ENCODE measurements at regions not wholly inside any gene's neighbourhood (a gene's known extent, or its start where the extent isn't known, plus 50 kb on each side); places are given as distances from the start of the nearest gene placed in this dataset.
"Not testable (repeated sequence)": the region's sequence is repeated elsewhere in the genome, so short reads cannot be mapped to it uniquely, and the experiment has no call there.

DNA sequence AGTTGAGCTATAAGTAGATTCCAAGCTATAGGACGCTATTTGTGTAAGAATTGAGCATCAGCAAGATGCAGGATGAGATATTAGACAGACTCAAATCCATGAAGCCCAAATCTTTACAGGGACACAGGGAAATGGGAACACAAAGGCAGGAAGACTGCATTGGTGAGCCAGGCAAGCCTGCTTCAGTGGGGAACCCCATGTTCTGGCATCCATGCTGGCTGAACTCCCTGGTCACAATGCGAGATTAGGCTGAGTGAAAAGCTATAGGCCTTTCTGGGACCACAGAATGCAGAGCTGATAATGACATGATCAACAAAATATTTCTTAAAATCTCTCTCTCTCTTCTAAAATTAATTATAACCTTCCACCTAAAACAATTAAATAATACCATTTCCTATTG, 170.5 kb downstream of the CDC14C start:
- H3K36me3 ChIP-seq (ENCODE audit: control insufficient read depth in 2 of 2, insufficient read depth in 2 of 2, low read length in 1 of 2): no peaks in the 10 kb centered on the region
- no peak overlapping the region for H3K4me3 ChIP-seq (ENCODE audit: low read depth in 1 of 2, low read length in 2 of 2)
- H3K27me3 ChIP-seq (ENCODE audit: control insufficient read depth in 1 of 2, insufficient read depth in 2 of 2, low read length in 2 of 2): no peaks in the 10 kb centered on the region
- WGBS, 2 donors: 85% methylated on average over 2 of the region's 2 CpGs
- no peak overlapping the region for H3K27ac ChIP-seq (ENCODE audit: low read depth in 2 of 2, low read length in 1 of 2)
- no peaks in the 10 kb centered on the region for H3K9me3 ChIP-seq (ENCODE audit: control insufficient read depth in 2 of 2, insufficient read depth in 1 of 2, low read depth in 1 of 2, low read length in 1 of 2)
- no peaks in the 10 kb centered on the region for H3K4me1 ChIP-seq (ENCODE audit: control insufficient read depth in 2 of 2, insufficient read depth in 2 of 2, low read length in 1 of 2)

DNA sequence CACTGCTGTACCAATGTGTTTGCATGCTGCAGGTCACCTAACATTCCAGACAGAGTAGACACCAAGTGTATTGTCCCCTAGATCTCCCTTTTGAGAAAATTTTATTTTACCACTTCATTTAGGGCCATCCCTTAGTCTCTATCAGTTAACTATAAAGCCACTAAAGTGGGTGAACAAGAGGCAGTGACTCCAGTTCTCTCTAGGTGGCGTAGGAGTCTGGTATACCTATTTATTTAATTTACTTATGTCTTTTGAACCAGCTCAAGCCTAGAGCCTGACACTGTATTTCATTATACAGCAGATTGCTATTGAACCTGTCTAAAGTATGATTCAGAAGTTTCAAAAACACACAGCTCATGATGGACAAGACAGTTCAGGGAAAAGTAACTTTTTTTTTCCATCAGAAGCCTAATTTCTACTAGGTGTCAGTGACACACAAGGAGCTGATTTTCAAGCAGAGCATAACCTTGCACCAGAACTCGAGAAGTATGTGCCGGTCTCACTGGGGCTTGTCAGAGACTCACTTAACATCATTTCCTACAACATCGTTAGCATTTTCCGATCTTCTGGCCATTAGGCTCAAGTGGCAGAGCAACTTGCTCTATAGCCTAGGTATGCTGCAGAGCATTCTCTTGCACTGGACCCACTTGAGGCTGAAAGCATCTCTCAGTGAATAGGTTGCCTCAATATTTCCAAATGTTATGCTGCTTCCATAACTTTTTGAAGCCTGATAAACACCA, 175.4 kb downstream of the CDC14C start:
- no peaks in the 10 kb centered on the region for H3K9me3 ChIP-seq (ENCODE audit: control insufficient read depth in 2 of 2, insufficient read depth in 1 of 2, low read depth in 1 of 2, low read length in 1 of 2)
- no peak overlapping the region for H3K4me3 ChIP-seq (ENCODE audit: low read depth in 1 of 2, low read length in 2 of 2)
- WGBS, 2 donors: 83 to 85% methylated on average over 5 of the region's 5 CpGs
- H3K36me3 ChIP-seq (ENCODE audit: control insufficient read depth in 2 of 2, insufficient read depth in 2 of 2, low read length in 1 of 2): no peaks in the 10 kb centered on the region
- H3K27me3 ChIP-seq (ENCODE audit: control insufficient read depth in 1 of 2, insufficient read depth in 2 of 2, low read length in 2 of 2): no peaks in the 10 kb centered on the region
- H3K27ac ChIP-seq (ENCODE audit: low read depth in 2 of 2, low read length in 1 of 2): no peak overlapping the region
- H3K4me1 ChIP-seq (ENCODE audit: control insufficient read depth in 2 of 2, insufficient read depth in 2 of 2, low read length in 1 of 2): no peaks in the 10 kb centered on the region

DNA sequence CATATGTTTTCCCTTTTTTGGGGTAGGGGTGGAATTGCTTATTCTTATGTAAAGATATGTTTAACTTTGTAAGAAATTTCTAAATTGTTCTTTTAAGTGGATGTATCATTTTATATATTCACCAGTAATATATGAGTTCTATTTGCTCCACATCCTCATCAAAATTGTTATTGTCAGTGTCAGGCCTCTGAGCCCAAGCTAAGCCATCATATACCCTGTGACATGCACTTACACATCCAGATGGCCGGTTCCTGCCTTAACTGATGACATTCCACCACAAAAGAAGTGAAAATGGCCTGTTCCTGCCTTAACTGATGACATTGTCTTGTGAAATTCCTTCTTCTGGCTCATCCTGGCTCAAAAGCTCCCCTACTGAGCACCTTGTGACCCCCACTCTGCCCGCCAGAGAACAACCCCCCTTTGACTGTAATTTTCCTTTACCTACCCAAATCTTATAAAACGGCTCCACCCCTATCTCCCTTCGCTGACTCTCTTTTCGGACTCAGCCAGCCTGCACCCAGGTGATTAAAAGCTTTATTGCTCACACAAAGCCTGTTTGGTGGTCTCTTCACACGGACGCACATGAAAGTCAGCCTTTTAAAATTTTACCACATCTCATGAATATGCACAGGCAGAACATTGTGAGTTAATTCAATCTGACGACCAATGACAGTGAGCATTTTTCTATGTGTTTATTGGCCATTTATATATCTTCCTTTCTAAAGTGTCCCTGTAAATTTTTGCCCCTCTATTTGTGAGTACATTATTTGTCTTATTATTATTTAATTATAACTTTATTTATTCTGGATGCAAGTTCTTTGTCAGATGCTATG, 176.8 kb downstream of the CDC14C start:
- not testable (repeated sequence) for H3K4me1 ChIP-seq (ENCODE audit: control insufficient read depth in 2 of 2, insufficient read depth in 2 of 2, low read length in 1 of 2); H3K27me3 ChIP-seq (ENCODE audit: control insufficient read depth in 1 of 2, insufficient read depth in 2 of 2, low read length in 2 of 2); H3K36me3 ChIP-seq (ENCODE audit: control insufficient read depth in 2 of 2, insufficient read depth in 2 of 2, low read length in 1 of 2); H3K27ac ChIP-seq (ENCODE audit: low read depth in 2 of 2, low read length in 1 of 2); H3K9me3 ChIP-seq (ENCODE audit: control insufficient read depth in 2 of 2, insufficient read depth in 1 of 2, low read depth in 1 of 2, low read length in 1 of 2); H3K4me3 ChIP-seq (ENCODE audit: low read depth in 1 of 2, low read length in 2 of 2)
- WGBS, 2 donors: 54 to 59% methylated on average over 8 of the region's 8 CpGs

DNA sequence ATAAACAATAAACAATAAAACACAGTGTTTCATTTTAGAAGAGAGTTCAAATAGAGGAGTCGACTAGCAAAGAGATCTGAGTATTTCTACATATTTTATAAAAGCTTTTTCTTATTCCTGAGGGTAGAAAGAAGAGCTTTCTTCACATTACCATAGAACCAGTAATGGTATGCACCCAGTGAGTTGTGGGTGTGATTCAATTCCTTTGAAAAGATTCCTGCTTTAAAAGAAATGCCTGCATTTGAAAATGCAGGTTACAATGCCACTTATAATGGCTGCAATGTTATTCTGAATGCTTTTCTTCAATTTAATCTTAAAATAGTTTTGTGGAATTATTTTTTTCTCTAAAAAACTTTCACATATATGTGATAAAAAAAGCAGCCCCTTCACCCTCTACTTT, 178.1 kb downstream of the CDC14C start:
- Histone ChIP-seq H3K4me1 (ENCODE audit: control insufficient read depth in 2 of 2, insufficient read depth in 2 of 2, low read length in 1 of 2) (no peaks in the 10 kb centered on the region), H3K9me3 (ENCODE audit: control insufficient read depth in 2 of 2, insufficient read depth in 1 of 2, low read depth in 1 of 2, low read length in 1 of 2) (peaks cover under 1% of the 10 kb centered on the region in 2 donors), H3K4me3 (ENCODE audit: low read depth in 1 of 2, low read length in 2 of 2) (no peak overlapping the region), H3K27me3 (ENCODE audit: control insufficient read depth in 1 of 2, insufficient read depth in 2 of 2, low read length in 2 of 2) (no peaks in the 10 kb centered on the region), H3K27ac (ENCODE audit: low read depth in 2 of 2, low read length in 1 of 2) (no peak overlapping the region), H3K36me3 (ENCODE audit: control insufficient read depth in 2 of 2, insufficient read depth in 2 of 2, low read length in 1 of 2) (no peaks in the 10 kb centered on the region)
- 25 to 26% methylated on average over 1 of the region's 1 CpG for WGBS, 2 donors

DNA sequence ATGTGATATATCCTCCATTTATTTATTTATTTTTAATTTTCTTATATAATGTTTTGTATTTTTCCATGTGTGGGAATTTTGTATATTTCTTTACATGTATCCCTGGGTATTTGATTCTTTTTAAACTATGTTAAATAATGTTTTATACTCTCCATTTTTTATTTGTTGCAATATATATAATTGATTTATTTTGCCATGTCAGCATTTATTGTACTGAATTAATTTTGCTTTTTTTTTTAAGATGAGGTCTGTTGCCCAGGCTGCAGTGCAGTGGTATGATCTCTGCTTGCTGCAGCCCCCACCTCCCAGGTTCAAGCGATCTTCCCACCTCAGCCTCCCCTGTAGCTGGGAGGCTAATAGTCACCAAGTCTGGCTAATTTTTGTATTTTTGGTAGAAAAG, 187.4 kb downstream of the CDC14C start:
- Histone ChIP-seq H3K27ac (ENCODE audit: low read depth in 2 of 2, low read length in 1 of 2) (no peak overlapping the region), H3K36me3 (ENCODE audit: control insufficient read depth in 2 of 2, insufficient read depth in 2 of 2, low read length in 1 of 2) (no peaks in the 10 kb centered on the region), H3K4me3 (ENCODE audit: low read depth in 1 of 2, low read length in 2 of 2) (no peak overlapping the region), H3K9me3 (ENCODE audit: control insufficient read depth in 2 of 2, insufficient read depth in 1 of 2, low read depth in 1 of 2, low read length in 1 of 2) (peaks cover 6% of the 10 kb centered on the region in 2 donors), H3K27me3 (ENCODE audit: control insufficient read depth in 1 of 2, insufficient read depth in 2 of 2, low read length in 2 of 2) (no peaks in the 10 kb centered on the region), H3K4me1 (ENCODE audit: control insufficient read depth in 2 of 2, insufficient read depth in 2 of 2, low read length in 1 of 2) (no peaks in the 10 kb centered on the region)
- WGBS, 2 donors: 92 to 100% methylated on average over 1 of the region's 1 CpG

DNA sequence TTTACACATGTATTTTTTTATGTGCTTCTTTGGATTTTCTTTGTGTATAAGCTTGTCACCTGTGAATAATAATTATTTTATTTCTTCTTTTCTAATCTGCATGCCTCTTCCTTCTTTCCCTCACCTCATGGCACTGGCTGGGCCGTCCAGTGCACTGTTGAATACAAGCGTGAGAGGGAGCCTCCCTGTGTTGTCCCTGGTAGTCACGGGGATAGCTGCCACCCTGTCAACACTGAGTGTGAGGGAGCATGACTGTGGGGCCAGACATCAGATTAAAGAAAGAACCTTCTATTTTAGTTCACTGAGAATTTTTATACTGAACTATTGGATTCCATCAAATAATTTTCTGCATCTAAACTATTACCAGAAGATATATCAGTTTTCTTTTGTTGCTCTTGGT, 187.9 kb downstream of the CDC14C start:
- Histone ChIP-seq H3K27ac (ENCODE audit: low read depth in 2 of 2, low read length in 1 of 2) (no peak overlapping the region), H3K4me1 (ENCODE audit: control insufficient read depth in 2 of 2, insufficient read depth in 2 of 2, low read length in 1 of 2) (no peaks in the 10 kb centered on the region), H3K4me3 (ENCODE audit: low read depth in 1 of 2, low read length in 2 of 2) (no peak overlapping the region), H3K9me3 (ENCODE audit: control insufficient read depth in 2 of 2, insufficient read depth in 1 of 2, low read depth in 1 of 2, low read length in 1 of 2) (peaks cover 6% of the 10 kb centered on the region in 2 donors), H3K27me3 (ENCODE audit: control insufficient read depth in 1 of 2, insufficient read depth in 2 of 2, low read length in 2 of 2) (no peaks in the 10 kb centered on the region), H3K36me3 (ENCODE audit: control insufficient read depth in 2 of 2, insufficient read depth in 2 of 2, low read length in 1 of 2) (no peaks in the 10 kb centered on the region)
- 55 to 66% methylated on average over 3 of the region's 3 CpGs for WGBS, 2 donors

DNA sequence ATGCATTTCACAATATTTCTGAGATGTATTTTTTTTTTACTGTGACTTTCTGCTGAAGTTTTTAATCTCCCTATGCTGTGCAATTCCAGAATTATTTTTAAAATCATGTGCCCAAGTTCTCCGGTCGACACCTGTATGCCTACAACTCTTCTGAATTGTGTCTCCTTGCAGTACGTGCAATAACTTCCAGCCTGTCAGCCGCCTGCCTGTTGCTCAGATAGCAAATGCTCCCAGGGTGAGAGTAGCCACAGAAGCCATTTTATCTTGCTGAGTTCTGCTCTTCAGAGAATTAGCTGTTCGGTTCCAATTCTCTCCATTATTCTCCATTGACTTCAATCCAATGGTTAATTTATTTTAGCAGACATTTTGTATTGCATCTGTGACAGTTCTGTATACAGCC, 188.3 kb downstream of the CDC14C start:
- Histone ChIP-seq H3K27me3 (ENCODE audit: control insufficient read depth in 1 of 2, insufficient read depth in 2 of 2, low read length in 2 of 2) (no peaks in the 10 kb centered on the region), H3K36me3 (ENCODE audit: control insufficient read depth in 2 of 2, insufficient read depth in 2 of 2, low read length in 1 of 2) (no peaks in the 10 kb centered on the region), H3K4me1 (ENCODE audit: control insufficient read depth in 2 of 2, insufficient read depth in 2 of 2, low read length in 1 of 2) (no peaks in the 10 kb centered on the region), H3K27ac (ENCODE audit: low read depth in 2 of 2, low read length in 1 of 2) (no peak overlapping the region), H3K4me3 (ENCODE audit: low read depth in 1 of 2, low read length in 2 of 2) (no peak overlapping the region), H3K9me3 (ENCODE audit: control insufficient read depth in 2 of 2, insufficient read depth in 1 of 2, low read depth in 1 of 2, low read length in 1 of 2) (peaks cover 3 to 4% of the 10 kb centered on the region in 2 donors)
- 75 to 78% methylated on average over 5 of the region's 5 CpGs for WGBS, 2 donors

DNA sequence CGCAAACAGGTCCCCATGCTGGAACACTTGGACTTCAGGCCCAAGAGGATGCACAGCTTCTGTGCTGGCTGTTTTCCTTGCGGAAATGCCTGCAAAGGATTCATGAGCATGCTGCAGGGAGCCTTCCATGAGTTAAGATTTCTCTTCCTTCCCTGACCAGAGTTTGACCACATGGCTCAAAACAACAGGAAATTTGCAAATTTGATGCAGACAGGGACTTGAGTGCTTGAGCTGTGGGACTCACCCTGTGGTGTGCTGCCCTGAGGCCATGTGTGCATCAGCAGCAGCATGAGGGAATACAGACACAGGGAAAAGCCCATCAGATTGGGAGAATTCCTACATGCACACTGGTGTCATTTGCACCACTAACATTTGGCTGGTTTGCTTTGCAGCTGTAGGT, 195.4 kb downstream of the CDC14C start:
- H3K4me3 ChIP-seq (ENCODE audit: low read depth in 1 of 2, low read length in 2 of 2): no peak overlapping the region
- no peak overlapping the region for H3K27ac ChIP-seq (ENCODE audit: low read depth in 2 of 2, low read length in 1 of 2)
- H3K4me1 ChIP-seq (ENCODE audit: control insufficient read depth in 2 of 2, insufficient read depth in 2 of 2, low read length in 1 of 2): no peaks in the 10 kb centered on the region
- H3K36me3 ChIP-seq (ENCODE audit: control insufficient read depth in 2 of 2, insufficient read depth in 2 of 2, low read length in 1 of 2): no peaks in the 10 kb centered on the region
- peaks cover 0 to 3% of the 10 kb centered on the region in 2 donors for H3K9me3 ChIP-seq (ENCODE audit: control insufficient read depth in 2 of 2, insufficient read depth in 1 of 2, low read depth in 1 of 2, low read length in 1 of 2)
- H3K27me3 ChIP-seq (ENCODE audit: control insufficient read depth in 1 of 2, insufficient read depth in 2 of 2, low read length in 2 of 2): no peaks in the 10 kb centered on the region
- WGBS, 2 donors: 95 to 96% methylated on average over 2 of the region's 2 CpGs

DNA sequence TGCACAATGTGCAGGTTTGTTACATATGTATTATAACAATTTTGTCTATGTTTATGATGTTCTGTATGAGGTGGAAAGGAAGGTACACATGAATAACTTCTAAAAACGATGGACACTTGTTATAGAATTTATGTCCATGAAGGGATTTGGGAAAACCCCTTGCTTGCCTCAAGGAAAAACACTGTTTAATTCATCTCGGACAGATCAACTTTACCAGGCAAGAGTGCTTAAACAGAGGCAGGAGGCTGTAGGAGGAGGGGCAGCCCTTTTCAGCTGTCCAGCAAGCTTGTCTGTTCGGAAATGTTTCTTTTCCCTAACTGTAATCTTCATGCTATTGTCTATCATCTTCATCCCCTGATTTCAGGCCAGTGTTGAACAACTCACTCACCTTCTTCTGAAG, 200.9 kb downstream of the CDC14C start:
- H3K4me3 ChIP-seq (ENCODE audit: low read depth in 1 of 2, low read length in 2 of 2): no peak overlapping the region
- no peaks in the 10 kb centered on the region for H3K36me3 ChIP-seq (ENCODE audit: control insufficient read depth in 2 of 2, insufficient read depth in 2 of 2, low read length in 1 of 2)
- H3K27ac ChIP-seq (ENCODE audit: low read depth in 2 of 2, low read length in 1 of 2): no peak overlapping the region
- WGBS, 2 donors: 47 to 54% methylated on average over 3 of the region's 3 CpGs
- H3K27me3 ChIP-seq (ENCODE audit: control insufficient read depth in 1 of 2, insufficient read depth in 2 of 2, low read length in 2 of 2): no peaks in the 10 kb centered on the region
- H3K4me1 ChIP-seq (ENCODE audit: control insufficient read depth in 2 of 2, insufficient read depth in 2 of 2, low read length in 1 of 2): no peaks in the 10 kb centered on the region
- H3K9me3 ChIP-seq (ENCODE audit: control insufficient read depth in 2 of 2, insufficient read depth in 1 of 2, low read depth in 1 of 2, low read length in 1 of 2): peaks cover 0 to under 1% of the 10 kb centered on the region in 2 donors

All from esophagus (tissue), 2 donors.